Keratinocyte (primary cell): ENCODE measurements at regions not wholly inside any gene's neighbourhood (a gene's known extent, or its start where the extent isn't known, plus 50 kb on each side); places are given as distances from the start of the nearest gene placed in this dataset.

Experiments used
- CTCF ChIP-seq, 3 experiments: IDR thresholded peaks in 1 of 3; conservative IDR thresholded peaks in 1 of 3; optimal IDR thresholded peaks in 1 of 3; 2 replicates in 2 of 3; 3 replicates in 1 of 3; pipeline versions ENCODE3 to v1.5.1; 2011; ENCODE audit warnings: low read length in 3 of 3, mild to moderate bottlenecking in 3 of 3, moderate library complexity in 2 of 3, control low read depth in 1 of 3, inconsistent platforms in 1 of 3; ENCODE audit not compliant: insufficient read depth in 2 of 3; ENCODE audit errors: extremely low read depth in 1 of 3
- EZH2 ChIP-seq: IDR thresholded peaks from one replicate; pipeline ENCODE4 v1.6.1; 2012; ENCODE audit warnings: inconsistent platforms, mild to moderate bottlenecking, low read length, moderate library complexity

GRCh38 chr3:115518100-115518852, 105.0 kb upstream of the GAP43 start:
- TF ChIP-seq CTCF (optimal IDR thresholded peaks at IDR 0.05 in 1 of 3, IDR thresholded peaks at IDR 0.05 in 1 of 3, conservative IDR thresholded peaks at IDR 0.05 in 1 of 3; ENCODE audit: extremely low read depth in 1 of 3, insufficient read depth in 2 of 3, low read length in 3 of 3) (no peak), EZH2 (no peak)
